ENCODE measurements at regions not wholly inside any gene's neighbourhood (a gene's known extent, or its start where the extent isn't known, plus 50 kb on each side); places are given as distances from the start of the nearest gene placed in this dataset.

DNA sequence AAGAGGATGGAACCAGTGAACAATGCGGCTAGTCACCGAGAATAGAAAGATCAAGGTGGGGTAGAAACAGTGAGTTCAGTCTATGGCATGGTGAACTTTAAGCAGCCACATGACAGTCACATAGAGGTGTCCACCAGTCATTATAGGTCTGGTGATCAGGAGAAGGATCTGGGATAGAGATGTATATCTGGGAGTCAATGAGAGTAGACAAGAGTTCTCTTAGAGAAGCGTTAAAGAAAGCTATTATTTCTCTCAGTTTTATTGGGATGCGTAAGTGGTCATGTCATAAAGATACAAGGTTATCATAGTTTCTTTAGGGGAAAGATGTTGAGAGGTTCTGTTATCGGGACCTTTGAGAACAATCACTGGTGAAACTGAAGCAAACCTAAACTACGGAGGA, 136.1 kb upstream of the SLC38A2 start:
- H3K9me3 ChIP-seq: peaks cover 9% of the 10 kb centered on the region
- H3K36me3 ChIP-seq (ENCODE audit: control insufficient read depth in 2 of 2, extremely low read depth in 1 of 2, insufficient read depth in 1 of 2, low read length in 1 of 2): no peaks in the 10 kb centered on the region
- Mint-ChIP-seq H3K36me3 (peaks cover 18% of the 10 kb centered on the region), H3K4me3 (no peak overlapping the region), H3K27me3 (no peaks in the 10 kb centered on the region), H3K4me1 (peaks cover 18 to 23% (median 18%) of the 10 kb centered on the region in 3 donors), H3K9me3 (peaks cover 13 to 38% (median 22%) of the 10 kb centered on the region in 3 donors), H3K27ac (no peak overlapping the region)
- CTCF ChIA-PET: no interaction called here
- POLR2A ChIA-PET: no interaction called here
- H3K27ac ChIP-seq (ENCODE audit: low read length): no peak overlapping the region
- DNase-seq (no peak), ATAC-seq (replicated peaks in 1 of 4) (no peak)
- peaks cover 0 to 2% of the 10 kb centered on the region in 2 experiments for H3K4me1 ChIP-seq (ENCODE audit: control insufficient read depth in 1 of 2, extremely low read depth in 1 of 2, insufficient read depth in 2 of 2, low read length in 2 of 2)
- 98% methylated on average over 4 of the region's 6 CpGs for WGBS (ENCODE audit: insufficient coverage)
- H3K27me3 ChIP-seq (replicated peaks in 1 of 2; ENCODE audit: control insufficient read depth in 2 of 2, extremely low read depth in 1 of 2, insufficient read depth in 2 of 2, low read length in 1 of 2): no peaks in the 10 kb centered on the region
- H3K4me3 ChIP-seq (ENCODE audit: control insufficient read depth in 1 of 2, extremely low read depth in 1 of 2, low read length in 1 of 2): no peak overlapping the region

DNA sequence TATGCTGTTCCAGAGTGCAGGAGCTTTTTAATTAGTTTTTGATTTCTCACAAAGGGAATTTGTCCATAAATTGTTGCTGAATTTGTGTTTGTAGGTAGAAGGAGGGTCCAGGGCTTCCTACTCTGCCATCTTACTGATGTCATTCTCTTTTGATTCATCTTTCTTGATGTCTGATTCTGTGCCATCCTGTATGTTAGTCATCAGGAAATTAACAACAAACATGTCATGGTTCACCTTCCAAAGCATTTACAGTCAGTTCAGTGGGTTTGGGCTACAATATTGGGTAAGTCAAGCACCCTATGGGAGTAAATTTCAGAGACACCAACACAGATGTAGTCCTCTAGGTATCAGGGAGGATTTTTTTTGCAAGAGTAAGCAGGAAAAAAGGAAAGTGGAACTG, 135.2 kb upstream of the SLC38A2 start:
- Mint-ChIP-seq H3K27ac (no peak overlapping the region), H3K27me3 (no peaks in the 10 kb centered on the region), H3K4me3 (no peak overlapping the region), H3K36me3 (peaks cover 18% of the 10 kb centered on the region), H3K4me1 (peaks cover 9 to 14% (median 9%) of the 10 kb centered on the region in 3 donors), H3K9me3 (peaks cover 14 to 47% (median 22%) of the 10 kb centered on the region in 3 donors)
- Histone ChIP-seq H3K4me1 (ENCODE audit: control insufficient read depth in 1 of 2, extremely low read depth in 1 of 2, insufficient read depth in 2 of 2, low read length in 2 of 2) (no peaks in the 10 kb centered on the region), H3K4me3 (ENCODE audit: control insufficient read depth in 1 of 2, extremely low read depth in 1 of 2, low read length in 1 of 2) (no peak overlapping the region), H3K27me3 (replicated peaks in 1 of 2; ENCODE audit: control insufficient read depth in 2 of 2, extremely low read depth in 1 of 2, insufficient read depth in 2 of 2, low read length in 1 of 2) (no peaks in the 10 kb centered on the region), H3K27ac (ENCODE audit: low read length) (no peak overlapping the region), H3K9me3 (peaks cover 11% of the 10 kb centered on the region), H3K36me3 (ENCODE audit: control insufficient read depth in 2 of 2, extremely low read depth in 1 of 2, insufficient read depth in 1 of 2, low read length in 1 of 2) (no peaks in the 10 kb centered on the region)
- ChIA-PET CTCF (no interaction called here), POLR2A (interaction anchor here in 1 of 2 donors (0.6 kb wide), 1 partner anchor 48 kb away, joined by 4 read pairs; no protein-coding TSS in a partner anchor)
- no peak for ATAC-seq (replicated peaks in 1 of 4)
- DNase-seq: no peak

DNA sequence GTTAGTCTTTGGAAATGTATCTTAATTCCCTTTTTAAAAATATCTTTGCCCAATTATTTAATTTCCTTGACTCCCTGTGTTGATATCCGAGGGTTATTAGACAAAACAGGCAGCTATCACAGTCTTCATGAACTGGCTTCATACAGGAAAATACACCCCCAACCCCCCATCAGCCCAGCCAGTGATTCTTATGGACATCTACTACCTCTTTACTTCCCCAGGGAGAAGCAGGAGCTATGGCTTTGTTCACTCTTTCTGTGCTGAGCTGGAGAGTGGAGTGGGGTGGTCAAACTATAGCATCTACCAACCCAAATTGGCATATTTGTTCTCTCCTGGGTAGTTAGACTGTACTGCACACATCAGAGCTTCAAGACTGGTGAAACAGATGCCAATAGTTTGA, 134.4 kb upstream of the SLC38A2 start:
- no peak for ATAC-seq (replicated peaks in 1 of 4)
- Mint-ChIP-seq H3K4me1 (peaks cover 1 to 6% (median 3%) of the 10 kb centered on the region in 3 donors), H3K9me3 (peaks cover 14 to 52% (median 22%) of the 10 kb centered on the region in 3 donors), H3K27ac (no peak overlapping the region), H3K36me3 (peaks cover 18% of the 10 kb centered on the region), H3K27me3 (no peaks in the 10 kb centered on the region), H3K4me3 (no peak overlapping the region)
- CTCF ChIA-PET: interaction anchor here in 1 of 2 donors (0.6 kb wide), 1 partner anchor 92 kb away, joined by 3 read pairs; no protein-coding TSS in a partner anchor
- Histone ChIP-seq H3K4me3 (ENCODE audit: control insufficient read depth in 1 of 2, extremely low read depth in 1 of 2, low read length in 1 of 2) (no peak overlapping the region), H3K27me3 (replicated peaks in 1 of 2; ENCODE audit: control insufficient read depth in 2 of 2, extremely low read depth in 1 of 2, insufficient read depth in 2 of 2, low read length in 1 of 2) (no peaks in the 10 kb centered on the region), H3K27ac (ENCODE audit: low read length) (no peak overlapping the region), H3K9me3 (peaks cover 13% of the 10 kb centered on the region), H3K36me3 (ENCODE audit: control insufficient read depth in 2 of 2, extremely low read depth in 1 of 2, insufficient read depth in 1 of 2, low read length in 1 of 2) (no peaks in the 10 kb centered on the region), H3K4me1 (ENCODE audit: control insufficient read depth in 1 of 2, extremely low read depth in 1 of 2, insufficient read depth in 2 of 2, low read length in 2 of 2) (no peaks in the 10 kb centered on the region)
- WGBS (ENCODE audit: insufficient coverage): no CpG with 5 or more reads among the region's 1 CpG
- DNase-seq: no peak
- POLR2A ChIA-PET: interaction anchor here in 1 of 2 donors (0.6 kb wide), 1 partner anchor 47 kb away, joined by 4 read pairs; no protein-coding TSS in a partner anchor

DNA sequence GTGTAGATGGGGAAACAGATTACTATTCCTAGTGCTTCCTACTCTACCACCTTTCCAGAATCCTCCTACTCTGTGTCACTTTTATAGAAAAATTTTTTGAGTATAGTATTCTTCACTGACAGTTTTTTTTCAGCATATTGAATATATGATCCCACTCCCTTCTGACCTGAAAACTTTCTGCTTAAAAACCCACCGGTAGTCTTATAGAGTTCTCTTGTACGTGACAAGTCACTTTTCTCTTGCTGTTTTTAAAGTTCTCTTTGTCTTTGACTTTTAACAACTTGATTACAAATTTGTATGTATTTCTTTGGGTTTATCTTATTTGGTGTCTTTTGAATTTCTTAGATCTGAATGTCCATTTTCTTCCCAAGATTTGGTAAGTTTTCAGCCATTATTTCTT, 133.6 kb upstream of the SLC38A2 start:
- peaks cover 13% of the 10 kb centered on the region for H3K9me3 ChIP-seq
- DNase-seq (no peak), ATAC-seq (replicated peaks in 1 of 4) (no peak)
- POLR2A ChIA-PET: no interaction called here
- H3K27ac ChIP-seq (ENCODE audit: low read length): no peak overlapping the region
- H3K27me3 ChIP-seq (replicated peaks in 1 of 2; ENCODE audit: control insufficient read depth in 2 of 2, extremely low read depth in 1 of 2, insufficient read depth in 2 of 2, low read length in 1 of 2): no peaks in the 10 kb centered on the region
- no peaks in the 10 kb centered on the region for H3K27me3 Mint-ChIP-seq
- H3K9me3 Mint-ChIP-seq: peaks cover 18 to 59% (median 21%) of the 10 kb centered on the region in 3 donors
- no peaks in the 10 kb centered on the region for H3K36me3 ChIP-seq (ENCODE audit: control insufficient read depth in 2 of 2, extremely low read depth in 1 of 2, insufficient read depth in 1 of 2, low read length in 1 of 2)
- no peak overlapping the region for H3K4me3 ChIP-seq (ENCODE audit: control insufficient read depth in 1 of 2, extremely low read depth in 1 of 2, low read length in 1 of 2)
- H3K4me1 Mint-ChIP-seq: peaks cover 0 to 6% (median 3%) of the 10 kb centered on the region in 3 donors
- H3K27ac Mint-ChIP-seq: no peak overlapping the region
- no CpG with 5 or more reads among the region's 2 CpGs for whole genome bisulfite sequencing (ENCODE audit: insufficient coverage)
- no peak overlapping the region for H3K4me3 Mint-ChIP-seq
- no peaks in the 10 kb centered on the region for H3K4me1 ChIP-seq (ENCODE audit: control insufficient read depth in 1 of 2, extremely low read depth in 1 of 2, insufficient read depth in 2 of 2, low read length in 2 of 2)
- H3K36me3 Mint-ChIP-seq: peaks cover 18% of the 10 kb centered on the region
- CTCF ChIA-PET: no interaction called here

DNA sequence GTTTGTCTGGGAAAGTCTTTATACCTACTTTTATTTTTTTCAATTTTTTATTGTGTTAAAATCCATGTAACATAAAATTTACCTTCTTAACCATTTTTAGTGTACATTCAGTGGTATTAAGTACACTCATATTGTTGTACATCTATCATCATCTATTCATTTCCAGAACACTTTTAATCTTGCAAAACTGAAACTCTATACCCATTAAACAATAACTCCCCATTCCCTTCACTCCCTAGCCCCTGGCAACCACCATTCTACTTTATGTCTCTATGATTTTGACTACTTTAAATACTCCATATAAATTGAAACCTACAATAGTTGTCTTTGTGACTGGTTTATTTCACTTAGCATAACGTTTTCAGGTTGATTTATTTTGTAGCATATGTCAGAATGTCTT, 131.9 kb upstream of the SLC38A2 start:
- Mint-ChIP-seq H3K4me3 (no peak overlapping the region), H3K36me3 (peaks cover 17% of the 10 kb centered on the region), H3K4me1 (peaks cover 0 to 6% (median 3%) of the 10 kb centered on the region in 3 donors), H3K27ac (no peak overlapping the region), H3K27me3 (no peaks in the 10 kb centered on the region), H3K9me3 (peaks cover 11 to 47% (median 21%) of the 10 kb centered on the region in 3 donors)
- whole genome bisulfite sequencing (ENCODE audit: insufficient coverage): no CpG with 5 or more reads among the region's 1 CpG
- ChIA-PET CTCF (interaction anchor here in 1 of 2 donors (0.6 kb wide), 1 partner anchor 746 kb away, joined by 4 read pairs; no protein-coding TSS in a partner anchor), POLR2A (no interaction called here)
- no peaks in the 10 kb centered on the region for H3K36me3 ChIP-seq (ENCODE audit: control insufficient read depth in 2 of 2, extremely low read depth in 1 of 2, insufficient read depth in 1 of 2, low read length in 1 of 2)
- H3K9me3 ChIP-seq: peaks cover 13% of the 10 kb centered on the region
- no peak for DNase-seq
- no peak overlapping the region for H3K4me3 ChIP-seq (ENCODE audit: control insufficient read depth in 1 of 2, extremely low read depth in 1 of 2, low read length in 1 of 2)
- H3K27ac ChIP-seq (ENCODE audit: low read length): no peak overlapping the region
- H3K4me1 ChIP-seq (ENCODE audit: control insufficient read depth in 1 of 2, extremely low read depth in 1 of 2, insufficient read depth in 2 of 2, low read length in 2 of 2): no peaks in the 10 kb centered on the region
- H3K27me3 ChIP-seq (replicated peaks in 1 of 2; ENCODE audit: control insufficient read depth in 2 of 2, extremely low read depth in 1 of 2, insufficient read depth in 2 of 2, low read length in 1 of 2): no peaks in the 10 kb centered on the region
- ATAC-seq (replicated peaks in 1 of 4): no peak

DNA sequence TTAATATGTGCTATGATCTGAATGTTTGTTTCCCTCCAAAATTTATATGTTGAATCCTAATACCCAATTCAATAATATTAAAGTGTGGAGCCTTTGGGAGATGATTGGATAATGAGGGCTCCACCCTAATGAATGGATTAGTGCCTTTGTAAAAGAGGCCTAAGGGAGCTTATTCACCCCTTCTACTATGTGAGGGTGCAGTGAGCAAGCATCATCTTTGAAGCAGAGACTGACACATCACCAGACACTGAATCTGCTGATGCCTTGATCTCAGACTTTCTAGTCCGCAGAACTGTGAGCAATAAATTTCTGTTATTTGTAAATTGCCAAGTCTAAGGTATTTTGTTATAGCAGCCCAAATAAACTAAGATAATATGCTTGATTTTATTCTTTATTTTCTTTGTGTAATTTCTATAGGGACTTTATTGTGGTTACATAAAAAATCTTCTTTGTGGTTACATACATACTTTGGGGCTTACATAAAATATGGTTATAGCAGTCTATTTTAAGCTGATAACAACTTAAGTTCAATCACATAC, 131.1 kb upstream of the SLC38A2 start:
- Histone ChIP-seq H3K27me3 (replicated peaks in 1 of 2; ENCODE audit: control insufficient read depth in 2 of 2, extremely low read depth in 1 of 2, insufficient read depth in 2 of 2, low read length in 1 of 2) (no peaks in the 10 kb centered on the region), H3K4me1 (ENCODE audit: control insufficient read depth in 1 of 2, extremely low read depth in 1 of 2, insufficient read depth in 2 of 2, low read length in 2 of 2) (no peaks in the 10 kb centered on the region), H3K27ac (ENCODE audit: low read length) (no peak overlapping the region), H3K36me3 (ENCODE audit: control insufficient read depth in 2 of 2, extremely low read depth in 1 of 2, insufficient read depth in 1 of 2, low read length in 1 of 2) (no peaks in the 10 kb centered on the region), H3K4me3 (ENCODE audit: control insufficient read depth in 1 of 2, extremely low read depth in 1 of 2, low read length in 1 of 2) (no peak overlapping the region), H3K9me3 (peaks cover 13% of the 10 kb centered on the region)
- no peaks in the 10 kb centered on the region for H3K27me3 Mint-ChIP-seq
- ATAC-seq (replicated peaks in 1 of 4) (no peak), DNase-seq (no peak)
- ChIA-PET POLR2A (no interaction called here), CTCF (interaction anchor here in 1 of 2 donors (0.6 kb wide), 1 partner anchor 747 kb away, joined by 4 read pairs; no protein-coding TSS in a partner anchor)
- H3K27ac Mint-ChIP-seq: no peak overlapping the region
- H3K4me3 Mint-ChIP-seq: no peak overlapping the region
- H3K9me3 Mint-ChIP-seq: peaks cover 11 to 47% (median 21%) of the 10 kb centered on the region in 3 donors
- H3K4me1 Mint-ChIP-seq: peaks cover 0 to 6% (median 3%) of the 10 kb centered on the region in 3 donors
- H3K36me3 Mint-ChIP-seq: peaks cover 17% of the 10 kb centered on the region
- no CpG with 5 or more reads among the region's 1 CpG for WGBS (ENCODE audit: insufficient coverage)
